LNCaP clone FGC (cell line): ENCODE measurements at regions not wholly inside any gene's neighbourhood (a gene's known extent, or its start where the extent isn't known, plus 50 kb on each side); places are given as distances from the start of the nearest gene placed in this dataset.

ENCODE experiments used
- DNase-seq: peaks from one replicate; pipeline ENCODE4 v3.0.0-alpha.2; 2011; ENCODE audit warnings: low read depth
- H3K4me3 ChIP-seq: 2 replicates; pipeline ENCODE4 v1.5.1; 2011; ENCODE audit warnings: mild to moderate bottlenecking, low read depth, low read length, control low read depth
- CTCF ChIP-seq: IDR thresholded peaks from 2 replicates; pipeline ENCODE4 v1.5.1; 2012; ENCODE audit warnings: mild to moderate bottlenecking; ENCODE audit not compliant: control insufficient read depth, insufficient read depth; ENCODE audit errors: extremely low read depth

GRCh38 chr14:66087231-66087630, 398.9 kb upstream of the CCDC196 start:
- H3K4me3 ChIP-seq: no peak overlapping the region
- no peak for DNase-seq
- TF ChIP-seq CTCF: no peak

- H3K4me3 ChIP-seq: no peak overlapping the region
- TF ChIP-seq CTCF: no peak
- no peak for DNase-seq
Measured at GRCh38 chr14:66088656-66089055, 397.5 kb upstream of the CCDC196 start.

GRCh38 chr14:66092206-66092605, 394.0 kb upstream of the CCDC196 start:
- no peak for DNase-seq
- no peak for TF ChIP-seq CTCF
- no peak overlapping the region for H3K4me3 ChIP-seq

GRCh38 chr14:66092748-66093147, 393.4 kb upstream of the CCDC196 start:
- no peak for DNase-seq

GRCh38 chr14:66094001-66094727, 392.0 kb upstream of the CCDC196 start:
- no peak for TF ChIP-seq CTCF
- no peak for DNase-seq
- H3K4me3 ChIP-seq: no peak overlapping the region

More at GRCh38 chr14:66092748-66093147, 393.4 kb upstream of the CCDC196 start:
- TF ChIP-seq CTCF: no peak
- no peak overlapping the region for H3K4me3 ChIP-seq

- DNase-seq: no peak
- H3K4me3 ChIP-seq: no peak overlapping the region
- TF ChIP-seq CTCF: no peak
Measured at GRCh38 chr14:66099451-66099850, 386.7 kb upstream of the CCDC196 start.

GRCh38 chr14:66099931-66100330, 386.2 kb upstream of the CCDC196 start:
- no peak for DNase-seq
- no peak overlapping the region for H3K4me3 ChIP-seq
- TF ChIP-seq CTCF: no peak
